ENCODE measurements at regions not wholly inside any gene's neighbourhood (a gene's known extent, or its start where the extent isn't known, plus 50 kb on each side); places are given as distances from the start of the nearest gene placed in this dataset.

DNA sequence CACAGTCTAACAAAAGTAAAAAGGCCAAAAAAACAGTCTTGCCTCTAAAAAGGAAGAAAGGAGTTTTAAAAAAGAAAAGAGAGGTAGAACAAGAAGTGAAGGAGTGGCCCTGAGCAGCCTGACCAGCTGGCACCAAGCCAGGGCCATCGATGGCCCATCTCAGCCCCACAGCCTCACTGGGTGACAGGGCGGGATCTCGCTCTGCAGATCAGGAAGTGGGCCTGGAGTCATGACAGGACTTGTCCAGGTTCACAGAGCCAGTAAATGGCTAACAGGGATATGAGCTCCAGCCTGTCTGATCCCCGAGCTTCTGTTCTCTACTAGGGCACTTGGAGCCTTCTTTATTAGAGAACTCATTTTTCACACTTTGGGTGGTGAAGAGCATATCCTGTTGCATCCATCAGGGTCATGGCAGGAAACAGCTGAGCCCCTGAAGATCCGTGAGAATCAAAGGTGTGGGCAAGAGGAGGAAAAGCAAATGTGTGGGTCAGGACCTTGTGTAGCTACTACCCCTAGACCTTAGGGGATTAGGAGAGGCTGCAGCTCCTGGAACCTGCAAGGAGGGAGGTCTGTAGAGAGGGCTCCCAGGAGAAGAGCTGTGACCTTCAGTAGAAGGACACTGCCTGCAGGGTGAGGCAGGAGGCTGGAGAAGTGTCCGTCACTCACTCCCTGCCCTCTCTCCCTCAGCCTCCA is 299.0 kb upstream of the MSX2 start:
- Histone ChIP-seq H3K27me3 (ENCODE audit: control insufficient read depth in 3 of 3, insufficient read depth in 3 of 3, low read length in 3 of 3) (peaks cover 0 to under 1% (median 0%) of the 10 kb centered on the region in 3 donors), H3K27ac (ENCODE audit: low read depth, low read length) (no peak overlapping the region), H3K9me3 (ENCODE audit: control insufficient read depth in 3 of 3, low read length in 3 of 3) (no peaks in the 10 kb centered on the region), H3K4me3 (ENCODE audit: low read length in 3 of 3) (no peak overlapping the region), H3K4me1 (ENCODE audit: control insufficient read depth in 3 of 3, insufficient read depth in 3 of 3, low read length in 3 of 3) (peaks cover 7 to 16% (median 11%) of the 10 kb centered on the region in 3 donors), H3K36me3 (ENCODE audit: control insufficient read depth in 3 of 3, insufficient read depth in 3 of 3, low read length in 3 of 3) (no peaks in the 10 kb centered on the region), H3K9ac (ENCODE audit: low read depth in 1 of 3, low read length in 3 of 3) (no peak overlapping the region)

DNA sequence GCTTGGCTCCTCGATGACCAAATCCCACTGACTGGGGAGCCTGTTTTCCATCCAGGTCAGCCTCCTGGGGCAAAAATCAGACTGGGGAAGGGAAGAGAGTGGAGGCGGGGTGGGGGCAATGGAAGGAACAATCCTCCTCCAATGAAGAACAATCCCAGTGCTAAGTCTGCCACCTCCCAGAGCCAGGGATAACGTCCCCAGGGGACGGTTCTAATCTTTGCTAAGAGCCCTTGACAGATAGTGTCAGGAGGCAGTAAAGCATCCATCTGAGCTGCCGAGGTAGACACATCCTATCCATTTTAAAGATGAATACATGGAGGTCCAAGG is 298.5 kb upstream of the MSX2 start:
- H3K4me3 ChIP-seq (ENCODE audit: low read length in 3 of 3) = no peak overlapping the region
- H3K9ac ChIP-seq (ENCODE audit: low read depth in 1 of 3, low read length in 3 of 3) = no peak overlapping the region
- peaks cover 0 to 2% (median 0%) of the 10 kb centered on the region in 3 donors for H3K27me3 ChIP-seq (ENCODE audit: control insufficient read depth in 3 of 3, insufficient read depth in 3 of 3, low read length in 3 of 3)
- no peaks in the 10 kb centered on the region for H3K36me3 ChIP-seq (ENCODE audit: control insufficient read depth in 3 of 3, insufficient read depth in 3 of 3, low read length in 3 of 3)
- H3K27ac ChIP-seq (ENCODE audit: low read depth, low read length) = no peak overlapping the region
- H3K9me3 ChIP-seq (ENCODE audit: control insufficient read depth in 3 of 3, low read length in 3 of 3) = no peaks in the 10 kb centered on the region
- peaks cover 7 to 16% (median 11%) of the 10 kb centered on the region in 3 donors for H3K4me1 ChIP-seq (ENCODE audit: control insufficient read depth in 3 of 3, insufficient read depth in 3 of 3, low read length in 3 of 3)

DNA sequence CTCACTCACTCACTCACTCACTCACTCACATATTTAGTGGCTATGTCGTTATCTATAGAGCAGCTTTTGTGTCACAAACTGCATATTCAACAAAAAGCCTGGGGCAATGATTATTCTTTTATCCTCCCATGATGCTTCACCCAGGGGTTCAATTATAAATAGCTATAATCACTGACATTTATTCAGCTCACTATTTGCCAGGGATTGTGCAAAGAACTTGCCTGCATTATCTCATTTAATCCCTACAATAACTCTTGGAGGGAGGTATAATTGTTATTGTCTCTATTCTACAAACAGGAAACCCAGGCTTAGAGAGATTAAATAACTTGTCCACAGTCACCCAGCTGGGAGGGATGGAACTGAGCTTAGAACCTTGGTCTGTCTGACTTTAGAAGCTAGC is 298.0 kb upstream of the MSX2 start:
- Histone ChIP-seq H3K9ac (ENCODE audit: low read depth in 1 of 3, low read length in 3 of 3) (no peak overlapping the region), H3K27me3 (ENCODE audit: control insufficient read depth in 3 of 3, insufficient read depth in 3 of 3, low read length in 3 of 3) (peaks cover 0 to 2% (median 0%) of the 10 kb centered on the region in 3 donors), H3K36me3 (ENCODE audit: control insufficient read depth in 3 of 3, insufficient read depth in 3 of 3, low read length in 3 of 3) (no peaks in the 10 kb centered on the region), H3K27ac (ENCODE audit: low read depth, low read length) (no peak overlapping the region), H3K4me1 (ENCODE audit: control insufficient read depth in 3 of 3, insufficient read depth in 3 of 3, low read length in 3 of 3) (peaks cover 7 to 16% (median 11%) of the 10 kb centered on the region in 3 donors), H3K4me3 (ENCODE audit: low read length in 3 of 3) (no peak overlapping the region), H3K9me3 (ENCODE audit: control insufficient read depth in 3 of 3, low read length in 3 of 3) (no peaks in the 10 kb centered on the region)

DNA sequence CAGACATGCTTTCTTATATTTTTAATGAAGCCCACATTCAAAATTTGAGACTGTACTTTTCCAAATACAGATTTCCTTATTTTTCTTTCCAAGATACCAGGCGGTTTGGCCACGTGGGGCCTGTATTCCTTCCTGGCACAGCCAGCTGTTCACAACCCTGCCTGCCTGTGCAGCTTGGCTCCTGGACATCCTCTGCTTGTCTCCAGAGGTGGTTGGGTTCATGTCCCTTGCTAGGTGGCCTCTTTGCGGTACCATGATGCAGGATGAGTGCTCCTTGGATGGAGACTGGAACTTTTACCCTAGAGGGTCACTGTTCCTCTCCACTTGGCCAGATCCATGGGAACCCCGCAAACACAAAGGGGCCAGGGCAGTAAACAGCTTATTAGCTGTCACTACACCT is 297.5 kb upstream of the MSX2 start:
- peaks cover 0 to 2% (median 0%) of the 10 kb centered on the region in 3 donors for H3K27me3 ChIP-seq (ENCODE audit: control insufficient read depth in 3 of 3, insufficient read depth in 3 of 3, low read length in 3 of 3)
- H3K9me3 ChIP-seq (ENCODE audit: control insufficient read depth in 3 of 3, low read length in 3 of 3) = no peaks in the 10 kb centered on the region
- no peak overlapping the region for H3K27ac ChIP-seq (ENCODE audit: low read depth, low read length)
- no peak overlapping the region for H3K9ac ChIP-seq (ENCODE audit: low read depth in 1 of 3, low read length in 3 of 3)
- H3K4me3 ChIP-seq (ENCODE audit: low read length in 3 of 3) = no peak overlapping the region
- peaks cover 7 to 16% (median 11%) of the 10 kb centered on the region in 3 donors for H3K4me1 ChIP-seq (ENCODE audit: control insufficient read depth in 3 of 3, insufficient read depth in 3 of 3, low read length in 3 of 3)
- H3K36me3 ChIP-seq (ENCODE audit: control insufficient read depth in 3 of 3, insufficient read depth in 3 of 3, low read length in 3 of 3) = no peaks in the 10 kb centered on the region

DNA sequence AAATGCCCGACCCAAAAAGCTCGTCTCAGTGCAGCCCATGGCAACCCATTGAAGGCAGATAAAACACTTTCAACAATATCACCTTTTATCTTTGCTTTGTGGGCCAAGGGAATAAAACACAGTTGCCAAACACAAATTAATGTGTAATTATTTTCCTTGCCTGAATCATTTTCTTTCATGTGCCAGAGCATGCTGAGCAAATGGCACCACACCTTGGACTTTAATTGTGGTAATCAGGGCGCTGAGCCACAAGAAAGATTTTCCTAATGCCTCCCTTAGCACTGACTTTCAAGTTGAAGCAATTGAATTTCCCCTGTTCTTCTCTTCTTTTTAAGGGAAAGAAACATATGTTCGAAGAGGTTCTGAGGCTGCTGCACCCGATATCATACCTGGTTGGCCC is 297.1 kb upstream of the MSX2 start:
- no peaks in the 10 kb centered on the region for H3K36me3 ChIP-seq (ENCODE audit: control insufficient read depth in 3 of 3, insufficient read depth in 3 of 3, low read length in 3 of 3)
- H3K4me3 ChIP-seq (ENCODE audit: low read length in 3 of 3) = no peak overlapping the region
- no peaks in the 10 kb centered on the region for H3K9me3 ChIP-seq (ENCODE audit: control insufficient read depth in 3 of 3, low read length in 3 of 3)

DNA sequence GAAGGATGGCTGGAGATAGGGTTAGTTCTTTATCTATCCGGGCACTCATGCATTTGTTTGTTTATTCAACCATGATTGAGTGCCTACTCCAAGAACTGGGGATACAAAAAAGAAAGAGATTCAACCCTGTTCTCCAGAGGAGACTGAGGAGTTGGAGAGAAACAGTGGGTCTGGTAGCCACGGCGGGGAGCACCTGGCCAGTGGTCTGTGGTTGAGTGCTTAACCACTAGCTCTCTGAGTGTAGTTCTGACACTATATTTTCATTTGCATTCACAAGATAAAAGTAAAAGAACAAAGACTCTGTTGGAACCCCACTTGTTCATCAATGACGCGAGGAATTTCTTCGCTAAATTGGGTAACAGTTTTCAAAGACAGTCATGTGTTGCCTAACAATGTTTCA is 295.5 kb upstream of the MSX2 start:
- Histone ChIP-seq H3K9me3 (ENCODE audit: control insufficient read depth in 3 of 3, low read length in 3 of 3) (no peaks in the 10 kb centered on the region), H3K27ac (ENCODE audit: low read depth, low read length) (no peak overlapping the region), H3K36me3 (ENCODE audit: control insufficient read depth in 3 of 3, insufficient read depth in 3 of 3, low read length in 3 of 3) (no peaks in the 10 kb centered on the region), H3K4me1 (ENCODE audit: control insufficient read depth in 3 of 3, insufficient read depth in 3 of 3, low read length in 3 of 3) (peaks cover 0 to 6% (median under 1%) of the 10 kb centered on the region in 3 donors), H3K27me3 (ENCODE audit: control insufficient read depth in 3 of 3, insufficient read depth in 3 of 3, low read length in 3 of 3) (peaks cover 0 to 2% (median 0%) of the 10 kb centered on the region in 3 donors), H3K4me3 (ENCODE audit: low read length in 3 of 3) (no peak overlapping the region), H3K9ac (ENCODE audit: low read depth in 1 of 3, low read length in 3 of 3) (no peak overlapping the region)

More for the DNA sequence above, 297.1 kb upstream of the MSX2 start:
- peaks cover 7 to 16% (median 11%) of the 10 kb centered on the region in 3 donors for H3K4me1 ChIP-seq (ENCODE audit: control insufficient read depth in 3 of 3, insufficient read depth in 3 of 3, low read length in 3 of 3)
- peaks cover 0 to 2% (median 0%) of the 10 kb centered on the region in 3 donors for H3K27me3 ChIP-seq (ENCODE audit: control insufficient read depth in 3 of 3, insufficient read depth in 3 of 3, low read length in 3 of 3)
- no peak overlapping the region for H3K9ac ChIP-seq (ENCODE audit: low read depth in 1 of 3, low read length in 3 of 3)
- no peak overlapping the region for H3K27ac ChIP-seq (ENCODE audit: low read depth, low read length)

DNA sequence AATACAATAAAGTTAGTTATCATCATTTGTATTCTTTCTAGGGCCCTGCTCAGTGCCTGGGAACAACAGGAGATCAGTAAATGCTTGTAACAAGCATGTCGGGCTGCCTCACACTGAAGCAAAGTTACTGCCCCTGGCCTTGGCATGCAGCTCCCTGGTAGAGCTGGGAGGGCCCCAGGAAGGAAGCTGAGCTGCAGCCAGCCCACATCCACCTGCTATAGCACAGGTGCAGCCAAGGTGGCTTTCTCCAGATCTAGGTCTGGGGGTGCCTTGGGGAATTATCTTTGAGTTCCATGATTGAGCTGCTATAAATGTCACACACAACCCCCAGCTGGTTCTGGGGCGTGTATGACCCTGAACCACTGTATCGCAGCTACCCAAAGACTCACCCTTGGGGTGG is 293.4 kb upstream of the MSX2 start:
- peaks cover 0 to 4% (median 2%) of the 10 kb centered on the region in 3 donors for H3K27me3 ChIP-seq (ENCODE audit: control insufficient read depth in 3 of 3, insufficient read depth in 3 of 3, low read length in 3 of 3)
- no peaks in the 10 kb centered on the region for H3K36me3 ChIP-seq (ENCODE audit: control insufficient read depth in 3 of 3, insufficient read depth in 3 of 3, low read length in 3 of 3)
- H3K27ac ChIP-seq (ENCODE audit: low read depth, low read length) = no peak overlapping the region
- no peaks in the 10 kb centered on the region for H3K9me3 ChIP-seq (ENCODE audit: control insufficient read depth in 3 of 3, low read length in 3 of 3)
- H3K4me1 ChIP-seq (ENCODE audit: control insufficient read depth in 3 of 3, insufficient read depth in 3 of 3, low read length in 3 of 3) = no peaks in the 10 kb centered on the region
- H3K9ac ChIP-seq (ENCODE audit: low read depth in 1 of 3, low read length in 3 of 3) = no peak overlapping the region
- H3K4me3 ChIP-seq (ENCODE audit: low read length in 3 of 3) = no peak overlapping the region

DNA sequence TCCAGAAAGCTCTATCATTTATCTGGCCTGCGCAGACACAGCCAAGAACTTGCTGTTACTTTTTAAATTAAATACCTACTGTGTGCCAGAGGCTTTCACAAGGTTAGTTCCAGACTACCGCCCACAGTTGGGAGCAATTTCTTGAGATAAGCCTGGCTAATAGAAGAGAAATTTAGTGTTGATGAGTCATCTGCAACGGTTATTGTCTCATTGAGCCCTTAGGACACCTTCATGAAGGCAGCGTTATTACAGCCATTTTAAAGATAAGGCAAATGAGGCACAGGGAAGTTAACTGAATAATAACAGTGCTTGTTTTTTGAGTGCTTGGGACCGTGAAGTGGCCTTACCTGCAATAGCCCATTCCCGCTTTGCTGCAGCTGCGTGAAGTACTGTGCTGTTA is 292.9 kb upstream of the MSX2 start:
- Histone ChIP-seq H3K27ac (ENCODE audit: low read depth, low read length) (no peak overlapping the region), H3K4me1 (ENCODE audit: control insufficient read depth in 3 of 3, insufficient read depth in 3 of 3, low read length in 3 of 3) (no peaks in the 10 kb centered on the region), H3K27me3 (ENCODE audit: control insufficient read depth in 3 of 3, insufficient read depth in 3 of 3, low read length in 3 of 3) (peaks cover 0 to 4% (median 2%) of the 10 kb centered on the region in 3 donors), H3K4me3 (ENCODE audit: low read length in 3 of 3) (no peak overlapping the region), H3K9me3 (ENCODE audit: control insufficient read depth in 3 of 3, low read length in 3 of 3) (no peaks in the 10 kb centered on the region), H3K9ac (ENCODE audit: low read depth in 1 of 3, low read length in 3 of 3) (no peak overlapping the region), H3K36me3 (ENCODE audit: control insufficient read depth in 3 of 3, insufficient read depth in 3 of 3, low read length in 3 of 3) (no peaks in the 10 kb centered on the region)

DNA sequence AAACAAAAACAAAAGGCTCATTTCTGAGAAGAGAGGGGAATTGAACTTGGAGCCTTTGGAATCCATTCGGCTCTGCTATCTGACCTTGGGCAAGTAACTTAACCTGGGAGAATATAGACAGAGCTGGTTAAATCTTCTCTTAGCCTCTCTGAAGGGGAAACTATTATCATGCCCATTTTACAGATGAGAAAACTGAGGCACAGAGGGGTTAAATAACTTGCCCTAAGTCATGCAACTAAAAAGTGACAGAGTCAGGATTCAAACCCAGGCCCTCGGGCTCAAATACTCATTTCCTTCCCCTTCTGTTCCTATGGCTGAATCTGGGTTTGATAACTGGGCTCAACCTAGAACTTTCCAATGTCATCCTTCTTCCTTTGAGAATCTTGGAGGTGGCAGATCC is 291.3 kb upstream of the MSX2 start:
- Histone ChIP-seq H3K4me3 (ENCODE audit: low read length in 3 of 3) (no peak overlapping the region), H3K9ac (ENCODE audit: low read depth in 1 of 3, low read length in 3 of 3) (no peak overlapping the region), H3K27me3 (ENCODE audit: control insufficient read depth in 3 of 3, insufficient read depth in 3 of 3, low read length in 3 of 3) (peaks cover 0 to 6% (median 4%) of the 10 kb centered on the region in 3 donors)

DNA sequence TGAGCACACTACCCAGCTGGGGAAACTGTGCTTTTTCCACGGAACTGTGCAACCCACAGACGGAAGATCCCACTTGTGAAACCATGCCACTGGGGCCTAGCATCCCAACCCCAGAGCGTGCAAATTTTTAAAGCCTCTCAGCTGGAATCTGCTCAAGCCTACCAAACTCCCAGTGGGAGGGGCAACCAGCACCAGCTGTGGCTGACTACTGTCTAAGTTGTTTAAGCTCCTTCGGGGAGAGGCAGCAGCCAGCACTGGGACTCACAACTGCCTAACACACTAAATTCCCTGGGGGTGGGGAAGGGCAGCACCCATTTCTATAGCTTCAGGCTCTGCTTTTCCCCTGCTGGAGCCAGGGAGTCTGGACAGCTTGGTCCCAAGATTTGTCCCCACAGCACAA is 287.6 kb upstream of the MSX2 start:
- H3K9ac ChIP-seq (ENCODE audit: low read depth in 1 of 3, low read length in 3 of 3) = no peak overlapping the region
- H3K36me3 ChIP-seq (ENCODE audit: control insufficient read depth in 3 of 3, insufficient read depth in 3 of 3, low read length in 3 of 3) = no peaks in the 10 kb centered on the region
- no peaks in the 10 kb centered on the region for H3K9me3 ChIP-seq (ENCODE audit: control insufficient read depth in 3 of 3, low read length in 3 of 3)
- H3K4me1 ChIP-seq (ENCODE audit: control insufficient read depth in 3 of 3, insufficient read depth in 3 of 3, low read length in 3 of 3) = no peaks in the 10 kb centered on the region
- no peak overlapping the region for H3K27ac ChIP-seq (ENCODE audit: low read depth, low read length)
- peaks cover 0 to 4% (median 4%) of the 10 kb centered on the region in 3 donors for H3K27me3 ChIP-seq (ENCODE audit: control insufficient read depth in 3 of 3, insufficient read depth in 3 of 3, low read length in 3 of 3)
- H3K4me3 ChIP-seq (ENCODE audit: low read length in 3 of 3) = no peak overlapping the region

More for the DNA sequence above, 291.3 kb upstream of the MSX2 start:
- H3K4me1 ChIP-seq (ENCODE audit: control insufficient read depth in 3 of 3, insufficient read depth in 3 of 3, low read length in 3 of 3) = no peaks in the 10 kb centered on the region
- no peaks in the 10 kb centered on the region for H3K36me3 ChIP-seq (ENCODE audit: control insufficient read depth in 3 of 3, insufficient read depth in 3 of 3, low read length in 3 of 3)
- no peaks in the 10 kb centered on the region for H3K9me3 ChIP-seq (ENCODE audit: control insufficient read depth in 3 of 3, low read length in 3 of 3)
- no peak overlapping the region for H3K27ac ChIP-seq (ENCODE audit: low read depth, low read length)
